GM12878 (cell line): ENCODE measurements at regions not wholly inside any gene's neighbourhood (a gene's known extent, or its start where the extent isn't known, plus 50 kb on each side); places are given as distances from the start of the nearest gene placed in this dataset.

Source experiments
- ATAC-seq: fragments of 200-7000 bp; cut with Tn5 transposase; 3 replicates; pipeline ENCODE4 v1.9.1; 2020; ENCODE audit warnings: mild to moderate bottlenecking, moderate library complexity
- BruUV-seq: library from RNA; stranded (reverse); fragments of 400-500 nt; replicated peaks from 2 replicates; lab custom pipeline; 2021; lab: Mats Ljungman, UMichigan
- CTCF ChIA-PET: fragments of 300-600 bp; sonication (Branson Sonifier 250); formaldehyde crosslinking; extraction: SDS; loops from one replicate; lab custom pipeline; 2021; ENCODE audit warnings: inconsistent platforms; lab: Yijun Ruan, JAX
- POLR2A ChIA-PET: fragments of 350-600 bp; formaldehyde crosslinking; extraction: SDS; loops from one replicate; lab custom pipeline; 2021; ENCODE audit warnings: inconsistent platforms; lab: Charles Lee
- RAD21 ChIA-PET: fragments of 300-600 bp; sonication (Branson Sonifier 250); formaldehyde crosslinking; loops from one replicate; lab custom pipeline; 2023; ENCODE audit warnings: antibody characterized with exemption; ENCODE audit not compliant: unreplicated experiment; lab: Charles Lee
- SMC1A ChIA-PET: fragments of 300-600 bp; sonication (Branson Sonifier 250); formaldehyde crosslinking; loops from one replicate; lab custom pipeline; 2023; ENCODE audit not compliant: unreplicated experiment, uncharacterized antibody; lab: Charles Lee
- DNase-seq: peaks from one replicate; pipeline ENCODE4 v3.0.0-alpha.2; 2011; ENCODE audit warnings: low read depth, low spot score
- FAIRE-seq: peaks from 3 replicates; lab custom pipeline; 2011; peaks lifted over from hg19 to GRCh38; lab: Jason Lieb, UNC
- H2AFZ ChIP-seq: 2 replicates; pipeline ENCODE4 v1.6.0; 2011; ENCODE audit warnings: low read depth, low read length, control low read depth; ENCODE audit not compliant: control insufficient read depth
- H3K27ac ChIP-seq: 2 replicates; pipeline ENCODE4 v1.5.1; 2011; ENCODE audit warnings: control low read depth; ENCODE audit not compliant: control insufficient read depth, insufficient read depth
- H3K27me3 ChIP-seq, 2 experiments: replicated peaks in 1 of 2; 2 replicates each; pipeline versions ENCODE4 v1.6.0 to v1.6.1; 2011; ENCODE audit warnings: low read length in 1 of 2; ENCODE audit not compliant: control insufficient read depth in 2 of 2, insufficient read depth in 2 of 2
- H3K36me3 ChIP-seq, 2 experiments: 2 replicates each; pipeline ENCODE4 v1.5.1; 2011; ENCODE audit warnings: low read length in 1 of 2; ENCODE audit not compliant: control insufficient read depth in 2 of 2, insufficient read depth in 2 of 2
- H3K4me1 ChIP-seq: 2 replicates; pipeline ENCODE4 v1.6.1; 2011; ENCODE audit warnings: mild to moderate bottlenecking, low read length, moderate library complexity, mixed read lengths; ENCODE audit not compliant: control insufficient read depth, insufficient read depth
- H3K4me2 ChIP-seq: 2 replicates; pipeline ENCODE4 v1.6.0; 2011; ENCODE audit warnings: control low read depth; ENCODE audit not compliant: control insufficient read depth, insufficient read depth
- H3K4me3 ChIP-seq: fragments of 200-600 bp; sonication (generic); 2 replicates; pipeline ENCODE4 v1.5.1; 2016
- H3K79me2 ChIP-seq: 2 replicates; pipeline ENCODE4 v1.6.0; 2011; ENCODE audit warnings: low read length; ENCODE audit not compliant: control insufficient read depth, insufficient read depth
- H3K9ac ChIP-seq: 2 replicates; pipeline ENCODE4 v1.8.0; 2011; ENCODE audit warnings: low read length, control low read depth, mixed read lengths; ENCODE audit not compliant: control insufficient read depth, insufficient read depth
- H3K9me3 ChIP-seq: replicated peaks from 3 replicates; pipeline ENCODE4 v1.5.1; 2011; ENCODE audit warnings: mild to moderate bottlenecking, low read length; ENCODE audit not compliant: control insufficient read depth, insufficient read depth
- H4K20me1 ChIP-seq: 2 replicates; pipeline ENCODE4 v1.6.0; 2011; ENCODE audit not compliant: control insufficient read depth, insufficient read depth
- CBX3 ChIP-seq: fragments of 200-600 bp; sonication (generic); IDR thresholded peaks from 2 replicates; pipeline ENCODE4 v1.6.1; 2016; ENCODE audit warnings: low read depth, borderline replicate concordance
- CBX5 ChIP-seq: sonication (generic); IDR thresholded peaks from 2 replicates; pipeline ENCODE4 v1.6.1; 2016; ENCODE audit warnings: low read depth, moderate library complexity, mild to moderate bottlenecking, inconsistent platforms
- CHD4 ChIP-seq: fragments of 200-600 bp; sonication (generic); IDR thresholded peaks from 2 replicates; pipeline ENCODE4 v1.6.1; 2016; ENCODE audit warnings: mild to moderate bottlenecking
- GATAD2B ChIP-seq: fragments of 450-650 bp; conservative IDR thresholded peaks from 2 replicates; pipeline ENCODE4 v1.6.1; 2017; ENCODE audit warnings: low read depth, mild to moderate bottlenecking, moderate library complexity
- KDM1A ChIP-seq: fragments of 200-600 bp; sonication (generic); IDR thresholded peaks from 2 replicates; pipeline ENCODE4 v1.6.1; 2016; ENCODE audit warnings: borderline replicate concordance
- NR2C2 ChIP-seq: IDR thresholded peaks from 2 replicates; pipeline ENCODE4 v1.6.1; 2011; ENCODE audit warnings: borderline replicate concordance, low read depth; ENCODE audit not compliant: control insufficient read depth, insufficient read length
- SIN3A ChIP-seq: IDR thresholded peaks from 2 replicates; pipeline ENCODE4 v1.6.1; 2012; ENCODE audit warnings: low read depth, low read length, improper control_type of control experiment
- SIX5 ChIP-seq: IDR thresholded peaks from 2 replicates; pipeline ENCODE4 v1.6.1; 2011; ENCODE audit warnings: mild to moderate bottlenecking, low read depth, low read length, moderate library complexity; ENCODE audit not compliant: severe bottlenecking
- SP1 ChIP-seq: IDR thresholded peaks from one replicate; pipeline ENCODE4 v1.6.1; 2011; ENCODE audit warnings: low read depth, low read length
- SUZ12 ChIP-seq: fragments of 200-600 bp; sonication (generic); IDR thresholded peaks from one replicate; pipeline ENCODE4 v1.6.1; 2018; ENCODE audit warnings: antibody characterized with exemption, mild to moderate bottlenecking; ENCODE audit not compliant: unreplicated experiment
- WRNIP1 ChIP-seq: IDR thresholded peaks from 2 replicates; pipeline ENCODE4 v1.6.1; 2011; ENCODE audit warnings: low read depth, low read length, improper control_type of control experiment, borderline replicate concordance
- YY1 ChIP-seq: IDR thresholded peaks from 2 replicates; pipeline ENCODE4 v1.6.1; 2011; ENCODE audit warnings: low read depth, mild to moderate bottlenecking, low read length
- ZZZ3 ChIP-seq: IDR thresholded peaks from 2 replicates; pipeline ENCODE4 v1.6.1; 2011; ENCODE audit warnings: low read depth; ENCODE audit not compliant: control insufficient read depth, insufficient read length
- WGBS: methylation state at CpG from one replicate; pipeline ENCODE4 v1.1.6; 2016; ENCODE audit warnings: low lambda C conversion rate; ENCODE audit not compliant: insufficient replicate concordance, insufficient coverage; ENCODE audit errors: missing lambda C conversion rate; 5-methylcytosine and 5-hydroxymethylcytosine counted together
- in situ Hi-C: fragments of 300-500 bp; cut with MboI; formaldehyde crosslinking; loops from 9 replicates; pipeline ENCODE4 v1.14.3; 2018; ENCODE audit warnings: mixed read lengths
- intact Hi-C: fragments of 100-400 bp; cut with micrococcal nuclease; formaldehyde crosslinking; loops from one replicate; pipeline ENCODE4 v1.14.2; 2022; ENCODE audit not compliant: unreplicated experiment
- TF ChIP-seq, protein P1 (sequence below): fragments of 450-650 bp; IDR thresholded peaks from 2 replicates; pipeline ENCODE4 v1.6.1; 2017; ENCODE audit warnings: antibody characterized with exemption, mild to moderate bottlenecking, moderate library complexity
- TF ChIP-seq, protein P2 (sequence below): fragments of 450-650 bp; IDR thresholded peaks from 2 replicates; pipeline ENCODE4 v1.6.1; 2016; ENCODE audit warnings: mild to moderate bottlenecking
- TF ChIP-seq, protein P3 (sequence below): IDR thresholded peaks from 2 replicates; pipeline ENCODE4 v1.6.1; 2011; ENCODE audit warnings: borderline replicate concordance, low read depth, mild to moderate bottlenecking, moderate library complexity, mixed read lengths, low read length; ENCODE audit not compliant: insufficient read depth; ENCODE audit errors: extremely low read length

DNA sequence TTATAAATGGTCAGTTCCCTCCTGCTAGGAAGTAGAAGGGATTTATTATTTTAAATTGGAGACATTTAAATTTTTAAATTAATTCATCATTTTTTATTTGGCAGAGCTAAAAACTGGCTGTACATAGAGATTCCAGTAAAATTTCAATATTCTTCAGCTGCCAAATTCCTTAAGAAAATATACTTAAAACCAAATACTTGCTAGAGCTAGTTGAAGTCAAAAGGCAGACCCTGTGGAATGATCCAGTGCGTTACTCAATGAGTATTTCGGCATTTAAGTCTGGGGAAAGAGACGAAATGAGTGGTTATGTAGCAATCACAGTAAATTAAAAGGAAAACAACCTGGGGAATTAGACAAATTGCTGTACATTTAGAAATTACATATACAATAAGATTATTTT is 1104.7 kb downstream of the SLC6A15 start:
- POLR2A ChIA-PET = no interaction called here
- TF ChIP-seq, protein P1, sequence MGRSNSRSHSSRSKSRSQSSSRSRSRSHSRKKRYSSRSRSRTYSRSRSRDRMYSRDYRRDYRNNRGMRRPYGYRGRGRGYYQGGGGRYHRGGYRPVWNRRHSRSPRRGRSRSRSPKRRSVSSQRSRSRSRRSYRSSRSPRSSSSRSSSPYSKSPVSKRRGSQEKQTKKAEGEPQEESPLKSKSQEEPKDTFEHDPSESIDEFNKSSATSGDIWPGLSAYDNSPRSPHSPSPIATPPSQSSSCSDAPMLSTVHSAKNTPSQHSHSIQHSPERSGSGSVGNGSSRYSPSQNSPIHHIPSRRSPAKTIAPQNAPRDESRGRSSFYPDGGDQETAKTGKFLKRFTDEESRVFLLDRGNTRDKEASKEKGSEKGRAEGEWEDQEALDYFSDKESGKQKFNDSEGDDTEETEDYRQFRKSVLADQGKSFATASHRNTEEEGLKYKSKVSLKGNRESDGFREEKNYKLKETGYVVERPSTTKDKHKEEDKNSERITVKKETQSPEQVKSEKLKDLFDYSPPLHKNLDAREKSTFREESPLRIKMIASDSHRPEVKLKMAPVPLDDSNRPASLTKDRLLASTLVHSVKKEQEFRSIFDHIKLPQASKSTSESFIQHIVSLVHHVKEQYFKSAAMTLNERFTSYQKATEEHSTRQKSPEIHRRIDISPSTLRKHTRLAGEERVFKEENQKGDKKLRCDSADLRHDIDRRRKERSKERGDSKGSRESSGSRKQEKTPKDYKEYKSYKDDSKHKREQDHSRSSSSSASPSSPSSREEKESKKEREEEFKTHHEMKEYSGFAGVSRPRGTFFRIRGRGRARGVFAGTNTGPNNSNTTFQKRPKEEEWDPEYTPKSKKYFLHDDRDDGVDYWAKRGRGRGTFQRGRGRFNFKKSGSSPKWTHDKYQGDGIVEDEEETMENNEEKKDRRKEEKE = no peak
- TF ChIP-seq ZZZ3 = no peak
- no peak for TF ChIP-seq CHD4
- TF ChIP-seq SIX5 = no peak
- no peak for TF ChIP-seq CBX3
- TF ChIP-seq, protein P2, sequence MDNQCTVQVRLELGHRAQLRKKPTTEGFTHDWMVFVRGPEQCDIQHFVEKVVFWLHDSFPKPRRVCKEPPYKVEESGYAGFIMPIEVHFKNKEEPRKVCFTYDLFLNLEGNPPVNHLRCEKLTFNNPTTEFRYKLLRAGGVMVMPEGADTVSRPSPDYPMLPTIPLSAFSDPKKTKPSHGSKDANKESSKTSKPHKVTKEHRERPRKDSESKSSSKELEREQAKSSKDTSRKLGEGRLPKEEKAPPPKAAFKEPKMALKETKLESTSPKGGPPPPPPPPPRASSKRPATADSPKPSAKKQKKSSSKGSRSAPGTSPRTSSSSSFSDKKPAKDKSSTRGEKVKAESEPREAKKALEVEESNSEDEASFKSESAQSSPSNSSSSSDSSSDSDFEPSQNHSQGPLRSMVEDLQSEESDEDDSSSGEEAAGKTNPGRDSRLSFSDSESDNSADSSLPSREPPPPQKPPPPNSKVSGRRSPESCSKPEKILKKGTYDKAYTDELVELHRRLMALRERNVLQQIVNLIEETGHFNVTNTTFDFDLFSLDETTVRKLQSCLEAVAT = no peak
- no peak for TF ChIP-seq YY1
- TF ChIP-seq, protein P3, sequence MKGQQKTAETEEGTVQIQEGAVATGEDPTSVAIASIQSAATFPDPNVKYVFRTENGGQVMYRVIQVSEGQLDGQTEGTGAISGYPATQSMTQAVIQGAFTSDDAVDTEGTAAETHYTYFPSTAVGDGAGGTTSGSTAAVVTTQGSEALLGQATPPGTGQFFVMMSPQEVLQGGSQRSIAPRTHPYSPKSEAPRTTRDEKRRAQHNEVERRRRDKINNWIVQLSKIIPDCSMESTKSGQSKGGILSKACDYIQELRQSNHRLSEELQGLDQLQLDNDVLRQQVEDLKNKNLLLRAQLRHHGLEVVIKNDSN = no peak
- TF ChIP-seq WRNIP1 = no peak
- TF ChIP-seq SUZ12 = no peak
- TF ChIP-seq KDM1A = no peak
- no peak for TF ChIP-seq SIN3A
- no peak for TF ChIP-seq SP1
- TF ChIP-seq CBX5 = no peak
- no peak for TF ChIP-seq NR2C2
- TF ChIP-seq GATAD2B = no peak
- TF ChIP-seq, all 136 proteins: peak for 0
- ChIA-PET CTCF (interaction anchor here (1.2 kb wide), 1 partner anchor 16 kb away, joined by 3 read pairs; no protein-coding TSS in a partner anchor), RAD21 (no interaction called here), SMC1A (no interaction called here)
- FAIRE-seq = no peak
- H4K20me1 ChIP-seq = no peaks in the 10 kb centered on the region
- no peak overlapping the region for H3K4me2 ChIP-seq
- no peak overlapping the region for H3K4me3 ChIP-seq
- no peaks in the 10 kb centered on the region for H3K4me1 ChIP-seq
- no peak overlapping the region for H3K9ac ChIP-seq
- 41% methylated on average over 3 of the region's 3 CpGs for WGBS
- no peaks in the 10 kb centered on the region for H3K36me3 ChIP-seq
- H3K9me3 ChIP-seq = no peaks in the 10 kb centered on the region
- no peak for DNase-seq
- no peaks in the 10 kb centered on the region for H3K79me2 ChIP-seq
- H3K27me3 ChIP-seq = no peaks in the 10 kb centered on the region
- BruUV-seq = no TSS peak
- intact Hi-C loops (no loop called here), in situ Hi-C loops (loop anchor here (25.0 kb wide), 1 partner anchor 796 kb away; no protein-coding TSS in a partner anchor)
- no peak overlapping the region for H3K27ac ChIP-seq
- H2AFZ ChIP-seq = no peak overlapping the region
- ATAC-seq = no peak
